Fibroblast of villous mesenchyme (primary cell): ENCODE measurements at regions not wholly inside any gene's neighbourhood (a gene's known extent, or its start where the extent isn't known, plus 50 kb on each side); places are given as distances from the start of the nearest gene placed in this dataset.
A peak's percentile ranks its signal among the peaks of the same experiment; 100 is the strongest.

Experiments
- DNase-seq: peaks from one replicate; pipeline ENCODE4 v3.0.0-alpha.2; 2010; ENCODE audit warnings: low read depth
- H3K4me3 ChIP-seq: 2 replicates; pipeline ENCODE4 v1.5.1; 2011; ENCODE audit warnings: low read depth, mild to moderate bottlenecking, low read length
- CTCF ChIP-seq: IDR thresholded peaks from 2 replicates; pipeline ENCODE4 v1.5.1; 2012; ENCODE audit warnings: low read depth, mild to moderate bottlenecking, low read length; ENCODE audit not compliant: insufficient read depth

- no peak for TF ChIP-seq CTCF
- no peak for DNase-seq
Measured at GRCh38 chr5:60149081-60149480, 255.6 kb upstream of the PDE4D start.

GRCh38 chr5:60148366-60148765, 254.8 kb upstream of the PDE4D start:
- DNase-seq, result peak; percentile 3
- TF ChIP-seq CTCF, result no peak

More at GRCh38 chr5:60149081-60149480, 255.6 kb upstream of the PDE4D start:
- H3K4me3 ChIP-seq, result no peak overlapping the region

GRCh38 chr5:60147791-60148190, 254.3 kb upstream of the PDE4D start:
- no peak overlapping the region for H3K4me3 ChIP-seq
- no peak for TF ChIP-seq CTCF
- DNase-seq, result no peak

More at GRCh38 chr5:60148366-60148765, 254.8 kb upstream of the PDE4D start:
- no peak overlapping the region for H3K4me3 ChIP-seq

- DNase-seq, result no peak
- TF ChIP-seq CTCF, result no peak
- no peak overlapping the region for H3K4me3 ChIP-seq
Measured at GRCh38 chr5:60143942-60144549, 250.5 kb upstream of the PDE4D start.

- no peak for TF ChIP-seq CTCF
- DNase-seq, result no peak
- H3K4me3 ChIP-seq, result no peak overlapping the region
Measured at GRCh38 chr5:60141119-60141518, 247.6 kb upstream of the PDE4D start.

- TF ChIP-seq CTCF, result no peak
- H3K4me3 ChIP-seq, result no peak overlapping the region
- no peak for DNase-seq
Measured at GRCh38 chr5:60136841-60137240, 243.3 kb upstream of the PDE4D start.

GRCh38 chr5:60131504-60131903, 238.0 kb upstream of the PDE4D start:
- H3K4me3 ChIP-seq, result no peak overlapping the region
- no peak for DNase-seq
- no peak for TF ChIP-seq CTCF
